ENCODE measurements at regions not wholly inside any gene's neighbourhood (a gene's known extent, or its start where the extent isn't known, plus 50 kb on each side); places are given as distances from the start of the nearest gene placed in this dataset.

- TF ChIP-seq CTCF (IDR thresholded peaks at IDR 0.05) (no peak), POLR2A (IDR thresholded peaks at IDR 0.05) (no peak)
Measured at GRCh38 chrX:20388594-20388993, 121.9 kb upstream of the RPS6KA3 start.
